ENCODE measurements at regions not wholly inside any gene's neighbourhood (a gene's known extent, or its start where the extent isn't known, plus 50 kb on each side); places are given as distances from the start of the nearest gene placed in this dataset.

DNA sequence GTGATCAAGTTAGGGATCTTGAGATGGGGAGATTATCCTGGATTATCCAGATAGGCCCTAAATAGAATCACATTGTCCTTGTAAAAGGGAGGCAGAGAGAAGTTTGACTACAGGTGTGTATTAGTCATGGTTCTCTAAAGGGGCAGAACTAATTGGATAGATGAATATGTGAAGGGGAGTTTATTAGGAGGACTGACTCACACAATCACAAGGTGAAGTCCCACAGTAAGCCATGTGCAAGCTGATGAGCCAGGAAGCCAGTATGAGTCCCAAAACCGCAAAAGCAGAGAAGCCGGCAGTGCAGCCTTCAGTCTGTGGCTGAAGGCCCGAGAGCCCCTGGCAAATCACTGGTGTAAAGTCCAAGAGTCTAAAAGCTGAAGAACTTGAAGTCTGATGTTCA, 275.8 kb downstream of the KCNS3 start:
- TF ChIP-seq, protein P1, sequence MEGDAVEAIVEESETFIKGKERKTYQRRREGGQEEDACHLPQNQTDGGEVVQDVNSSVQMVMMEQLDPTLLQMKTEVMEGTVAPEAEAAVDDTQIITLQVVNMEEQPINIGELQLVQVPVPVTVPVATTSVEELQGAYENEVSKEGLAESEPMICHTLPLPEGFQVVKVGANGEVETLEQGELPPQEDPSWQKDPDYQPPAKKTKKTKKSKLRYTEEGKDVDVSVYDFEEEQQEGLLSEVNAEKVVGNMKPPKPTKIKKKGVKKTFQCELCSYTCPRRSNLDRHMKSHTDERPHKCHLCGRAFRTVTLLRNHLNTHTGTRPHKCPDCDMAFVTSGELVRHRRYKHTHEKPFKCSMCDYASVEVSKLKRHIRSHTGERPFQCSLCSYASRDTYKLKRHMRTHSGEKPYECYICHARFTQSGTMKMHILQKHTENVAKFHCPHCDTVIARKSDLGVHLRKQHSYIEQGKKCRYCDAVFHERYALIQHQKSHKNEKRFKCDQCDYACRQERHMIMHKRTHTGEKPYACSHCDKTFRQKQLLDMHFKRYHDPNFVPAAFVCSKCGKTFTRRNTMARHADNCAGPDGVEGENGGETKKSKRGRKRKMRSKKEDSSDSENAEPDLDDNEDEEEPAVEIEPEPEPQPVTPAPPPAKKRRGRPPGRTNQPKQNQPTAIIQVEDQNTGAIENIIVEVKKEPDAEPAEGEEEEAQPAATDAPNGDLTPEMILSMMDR (conservative IDR thresholded peaks at IDR 0.05; ENCODE audit: low read depth, low read length), result no peak
- TF ChIP-seq FOS (IDR thresholded peaks at IDR 0.05; ENCODE audit: low read depth, low read length) (no peak), POLR2A (IDR thresholded peaks at IDR 0.05; ENCODE audit: low read depth, low read length) (no peak)

Data from IMR-90 (cell line).